GM23338 (cell line): ENCODE measurements at regions not wholly inside any gene's neighbourhood (a gene's known extent, or its start where the extent isn't known, plus 50 kb on each side); places are given as distances from the start of the nearest gene placed in this dataset.
"Not testable (repeated sequence)": the region's sequence is repeated elsewhere in the genome, so short reads cannot be mapped to it uniquely, and the experiment has no call there.

Experiments
- ATAC-seq: fragments of 200-7000 bp; cut with Tn5 transposase; 3 replicates; pipeline ENCODE4 v1.9.1; 2020
- DNase-seq: peaks from one replicate; pipeline ENCODE4 v3.0.0-alpha.2; 2015; ENCODE audit warnings: low spot score
- H2AFZ ChIP-seq: fragments of 200-600 bp; sonication (generic); 2 replicates; pipeline ENCODE4 v1.8.0; 2016; ENCODE audit warnings: antibody characterized with exemption, mild to moderate bottlenecking, moderate library complexity
- H3F3A ChIP-seq: fragments of 200-600 bp; sonication (generic); replicated peaks from 2 replicates; pipeline ENCODE4 v1.8.0; 2017; ENCODE audit warnings: antibody characterized with exemption, mixed run types, low read depth
- H3K27ac ChIP-seq: fragments of 200-600 bp; sonication (generic); 2 replicates; pipeline ENCODE4 v1.6.1; 2016; ENCODE audit warnings: low read depth
- H3K27me3 ChIP-seq: fragments of 200-600 bp; sonication (generic); 2 replicates; pipeline ENCODE4 v1.8.0; 2016; ENCODE audit warnings: mild to moderate bottlenecking, mixed run types, moderate library complexity; ENCODE audit not compliant: insufficient read depth
- H3K36me3 ChIP-seq: fragments of 200-600 bp; sonication (generic); 2 replicates; pipeline ENCODE4 v1.8.0; 2016; ENCODE audit warnings: mild to moderate bottlenecking; ENCODE audit not compliant: insufficient read depth
- H3K4me1 ChIP-seq: fragments of 200-600 bp; sonication (generic); 2 replicates; pipeline ENCODE4 v1.8.0; 2016; ENCODE audit warnings: mild to moderate bottlenecking, moderate library complexity; ENCODE audit not compliant: insufficient read depth
- H3K4me2 ChIP-seq: fragments of 200-600 bp; sonication (generic); 2 replicates; pipeline ENCODE4 v1.7.1; 2017; ENCODE audit warnings: mixed run types
- H3K4me3 ChIP-seq: fragments of 200-600 bp; sonication (generic); 2 replicates; pipeline ENCODE4 v1.6.1; 2016; ENCODE audit warnings: mixed run types
- H3K79me2 ChIP-seq: fragments of 200-600 bp; sonication (generic); replicated peaks from 2 replicates; pipeline ENCODE4 v1.8.0; 2017; ENCODE audit warnings: mild to moderate bottlenecking; ENCODE audit not compliant: insufficient read depth
- H3K9me2 ChIP-seq: fragments of 200-600 bp; sonication (generic); 2 replicates; pipeline ENCODE4 v1.8.0; 2017; ENCODE audit not compliant: insufficient read depth
- H4K20me1 ChIP-seq: fragments of 200-600 bp; sonication (generic); replicated peaks from 2 replicates; pipeline ENCODE4 v1.8.0; 2017; ENCODE audit warnings: mild to moderate bottlenecking; ENCODE audit not compliant: insufficient read depth
- H3K27ac Mint-ChIP-seq: 2 replicates; pipeline ENCODE4 v1.8.0; 2020; ENCODE audit warnings: inconsistent platforms, mild to moderate bottlenecking, moderate library complexity, mixed read lengths
- H3K27me3 Mint-ChIP-seq: 3 replicates; pipeline ENCODE4 v1.8.0; 2022; ENCODE audit warnings: low read depth, mild to moderate bottlenecking, moderate library complexity, mixed read lengths, inconsistent platforms; ENCODE audit not compliant: insufficient read depth, poor library complexity
- H3K36me3 Mint-ChIP-seq: 3 replicates; pipeline ENCODE4 v1.8.0; 2021; ENCODE audit warnings: low read depth, mild to moderate bottlenecking, inconsistent platforms, moderate library complexity, mixed read lengths
- H3K4me1 Mint-ChIP-seq: 3 replicates; pipeline ENCODE4 v1.8.0; 2020; ENCODE audit warnings: mild to moderate bottlenecking, inconsistent platforms, mixed read lengths
- H3K4me3 Mint-ChIP-seq: 3 replicates; pipeline ENCODE4 v1.8.0; 2021; ENCODE audit warnings: moderate library complexity, mild to moderate bottlenecking, inconsistent platforms, mixed read lengths
- H3K9me3 Mint-ChIP-seq: 3 replicates; pipeline ENCODE4 v1.8.0; 2020; ENCODE audit warnings: moderate library complexity, mild to moderate bottlenecking, inconsistent platforms, mixed read lengths
- CREB1 ChIP-seq: fragments of 250-450 bp; sonication (Bioruptor Pico); IDR thresholded peaks from 2 replicates; pipeline ENCODE4 v1.5.0; 2020; ENCODE audit warnings: low read depth, mild to moderate bottlenecking, moderate library complexity
- ETS1 ChIP-seq: IDR thresholded peaks from 2 replicates; pipeline ENCODE4 v1.6.1; 2016; ENCODE audit warnings: antibody characterized with exemption
- EZH2 ChIP-seq: fragments of 200-600 bp; sonication (generic); IDR thresholded peaks from one replicate; pipeline ENCODE4 v1.8.0; 2017; ENCODE audit warnings: antibody characterized with exemption, mild to moderate bottlenecking, low read depth; ENCODE audit not compliant: unreplicated experiment
- EZH2phosphoT487 ChIP-seq: fragments of 200-600 bp; sonication (generic); IDR thresholded peaks from one replicate; pipeline ENCODE4 v1.8.1; 2018; ENCODE audit warnings: antibody characterized with exemption; ENCODE audit not compliant: unreplicated experiment
- JUNB ChIP-seq: IDR thresholded peaks from one replicate; pipeline ENCODE4 v1.6.1; 2016; ENCODE audit warnings: antibody characterized with exemption; ENCODE audit not compliant: unreplicated experiment
- NANOG ChIP-seq: IDR thresholded peaks from 2 replicates; pipeline ENCODE4 v1.6.1; 2016; ENCODE audit warnings: antibody characterized with exemption, borderline replicate concordance
- POLR2AphosphoS5 ChIP-seq: IDR thresholded peaks from 2 replicates; pipeline ENCODE4 v1.6.1; 2016; ENCODE audit warnings: antibody characterized with exemption, low read depth
- REST ChIP-seq: IDR thresholded peaks from one replicate; pipeline ENCODE4 v1.6.1; 2018; ENCODE audit warnings: antibody characterized with exemption; ENCODE audit not compliant: unreplicated experiment
- ZNF114 ChIP-seq: fragments of 250-450 bp; sonication (Bioruptor Pico); IDR thresholded peaks from 2 replicates; pipeline ENCODE4 v1.5.0; 2020; ENCODE audit warnings: mild to moderate bottlenecking, moderate library complexity
- ZNF331 ChIP-seq: fragments of 250-450 bp; sonication (Bioruptor Pico); IDR thresholded peaks from 2 replicates; pipeline ENCODE4 v1.5.0; 2020; ENCODE audit warnings: low read depth, mild to moderate bottlenecking, moderate library complexity
- ZNF462 ChIP-seq: fragments of 250-450 bp; sonication (Bioruptor Pico); IDR thresholded peaks from 2 replicates; pipeline ENCODE4 v1.5.0; 2020; ENCODE audit warnings: mild to moderate bottlenecking, moderate library complexity

- not testable (repeated sequence) for H3K4me3 ChIP-seq, DNase-seq, ATAC-seq, H3K4me1 ChIP-seq, H3K27me3 ChIP-seq, H3K27ac ChIP-seq, H3K27me3 Mint-ChIP-seq, H3K4me2 ChIP-seq, H3K4me3 Mint-ChIP-seq, H3K36me3 Mint-ChIP-seq, H3K79me2 ChIP-seq, H3K36me3 ChIP-seq, H3K27ac Mint-ChIP-seq, H2AFZ ChIP-seq, H4K20me1 ChIP-seq, H3K9me2 ChIP-seq, H3F3A ChIP-seq, H3K4me1 Mint-ChIP-seq
- H3K9me3 Mint-ChIP-seq = peaks cover 33% of the 10 kb centered on the region
Measured at GRCh38 chr5:68065321-68065720, 150.2 kb upstream of the PIK3R1 start.

GRCh38 chr5:68060382-68060781 is 155.2 kb upstream of the PIK3R1 start:
- no peaks in the 10 kb centered on the region for H3K9me2 ChIP-seq
- H3K4me3 Mint-ChIP-seq = no peak overlapping the region
- H3K27me3 Mint-ChIP-seq = no peaks in the 10 kb centered on the region
- no peaks in the 10 kb centered on the region for H3F3A ChIP-seq
- ATAC-seq = no peak
- H3K27ac Mint-ChIP-seq = no peak overlapping the region
- no peaks in the 10 kb centered on the region for H3K4me1 Mint-ChIP-seq
- H3K4me2 ChIP-seq = no peak overlapping the region
- H3K27me3 ChIP-seq = no peaks in the 10 kb centered on the region
- DNase-seq = no peak
- H3K79me2 ChIP-seq = no peaks in the 10 kb centered on the region
- H3K36me3 Mint-ChIP-seq = peaks cover 2% of the 10 kb centered on the region; the same call in 1 of the 3 replicates
- H3K36me3 ChIP-seq = no peaks in the 10 kb centered on the region
- no peaks in the 10 kb centered on the region for H4K20me1 ChIP-seq
- H2AFZ ChIP-seq = no peak overlapping the region
- peaks cover 30% of the 10 kb centered on the region for H3K9me3 Mint-ChIP-seq
- no peak overlapping the region for H3K4me3 ChIP-seq
- H3K27ac ChIP-seq = no peak overlapping the region
- no peaks in the 10 kb centered on the region for H3K4me1 ChIP-seq
- no peak for TF ChIP-seq ZNF462
- no peak for TF ChIP-seq EZH2
- TF ChIP-seq ZNF331 (CRISPR knock-in tag) = no peak
- no peak for TF ChIP-seq REST
- no peak for TF ChIP-seq NANOG
- TF ChIP-seq ZNF114 (CRISPR knock-in tag) = no peak
- no peak for TF ChIP-seq EZH2phosphoT487
- TF ChIP-seq ETS1 = no peak
- no peak for TF ChIP-seq POLR2AphosphoS5
- TF ChIP-seq JUNB = no peak
- TF ChIP-seq CREB1 = no peak
